Fibroblast of peridontal ligament (primary cell): ENCODE measurements at regions not wholly inside any gene's neighbourhood (a gene's known extent, or its start where the extent isn't known, plus 50 kb on each side); places are given as distances from the start of the nearest gene placed in this dataset.

Source experiments
- DNase-seq: peaks from one replicate; pipeline ENCODE4 v3.0.0-alpha.2; 2010; ENCODE audit errors: extremely low read depth

- peak; percentile 67 for DNase-seq
Observed at GRCh38 chr12:126668961-126669360, 1598.0 kb upstream of the TMEM132C start.

GRCh38 chr12:126676434-126676833 lies 1590.5 kb upstream of the TMEM132C start:
- no peak for DNase-seq

- DNase-seq: peak; percentile 6
Observed at GRCh38 chr12:126681676-126682075, 1585.3 kb upstream of the TMEM132C start.

GRCh38 chr12:126684703-126685102 lies 1582.3 kb upstream of the TMEM132C start:
- DNase-seq: no peak

GRCh38 chr12:126685636-126686035 lies 1581.3 kb upstream of the TMEM132C start:
- DNase-seq: no peak

- DNase-seq: no peak
Observed at GRCh38 chr12:126688556-126688955, 1578.4 kb upstream of the TMEM132C start.

- no peak for DNase-seq
Observed at GRCh38 chr12:126700096-126700495, 1566.9 kb upstream of the TMEM132C start.

GRCh38 chr12:126704609-126705008 lies 1562.4 kb upstream of the TMEM132C start:
- DNase-seq: no peak

GRCh38 chr12:126706300-126706699 lies 1560.7 kb upstream of the TMEM132C start:
- DNase-seq: no peak

- DNase-seq: peak; percentile 80
Observed at GRCh38 chr12:126708492-126708896, 1558.5 kb upstream of the TMEM132C start.

GRCh38 chr12:126718365-126718764 lies 1548.6 kb upstream of the TMEM132C start:
- DNase-seq: no peak

- DNase-seq: no peak
Observed at GRCh38 chr12:126719912-126720705, 1546.9 kb upstream of the TMEM132C start.

- no peak for DNase-seq
Observed at GRCh38 chr12:126726481-126727217, 1540.3 kb upstream of the TMEM132C start.

- no peak for DNase-seq
Observed at GRCh38 chr12:126727218-126728075, 1539.5 kb upstream of the TMEM132C start.

GRCh38 chr12:126734296-126734695 lies 1532.7 kb upstream of the TMEM132C start:
- no peak for DNase-seq

GRCh38 chr12:126734710-126735109 lies 1532.3 kb upstream of the TMEM132C start:
- DNase-seq: no peak

- no peak for DNase-seq
Observed at GRCh38 chr12:126741536-126742240, 1525.3 kb upstream of the TMEM132C start.

- no peak for DNase-seq
Observed at GRCh38 chr12:126742241-126742641, 1524.7 kb upstream of the TMEM132C start.

GRCh38 chr12:126747530-126748149 lies 1519.3 kb upstream of the TMEM132C start:
- peak; percentile 26 for DNase-seq

GRCh38 chr12:126752021-126752420 lies 1514.9 kb upstream of the TMEM132C start:
- DNase-seq: no peak

- no peak for DNase-seq
Observed at GRCh38 chr12:126757326-126757725, 1509.6 kb upstream of the TMEM132C start.
